Left lobe of liver (tissue), 2 donors: ENCODE measurements at regions not wholly inside any gene's neighbourhood (a gene's known extent, or its start where the extent isn't known, plus 50 kb on each side); places are given as distances from the start of the nearest gene placed in this dataset.
"Not testable (repeated sequence)": the region's sequence is repeated elsewhere in the genome, so short reads cannot be mapped to it uniquely, and the experiment has no call there.

Experiments
- ATAC-seq: fragments of 200-7000 bp; cut with Tn5 transposase; one replicate; pipeline ENCODE4 v1.9.1; 2020; ENCODE audit warnings: mild to moderate bottlenecking, moderate library complexity
- DNase-seq: peaks from one replicate; pipeline ENCODE4 v3.0.0-alpha.2; 2020; ENCODE audit warnings: low spot score
- donor health status: DM: no; HTN: no; CAD: no; lungs with moderate emphysema.
- donor health status: DM: no; HTN: yes; CAD: no.

- no peak for ATAC-seq
- DNase-seq, result no peak
Observed at GRCh38 chr3:76311941-76312340, 526.6 kb upstream of the ZNF717 start.

DNA sequence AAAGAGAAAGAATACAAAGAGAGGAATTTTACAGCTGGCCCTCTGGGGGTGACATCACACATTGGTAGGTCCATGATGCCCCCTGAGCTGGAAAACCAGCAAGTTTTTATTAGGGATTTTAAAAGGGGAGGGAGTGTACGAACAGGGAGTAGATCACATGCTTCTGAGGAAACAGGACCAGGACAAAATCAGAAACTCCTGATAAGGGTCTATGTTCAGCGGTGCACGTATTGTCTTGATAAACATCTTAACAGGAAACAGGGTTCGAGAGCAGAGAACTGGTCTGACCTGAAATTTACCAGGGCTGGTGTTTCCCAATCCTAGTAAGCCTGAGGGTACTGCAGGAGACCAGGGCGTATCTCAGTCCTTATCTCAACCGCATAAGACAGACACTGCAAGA, 530.6 kb upstream of the ZNF717 start:
- DNase-seq, ATAC-seq: not testable (repeated sequence)

DNA sequence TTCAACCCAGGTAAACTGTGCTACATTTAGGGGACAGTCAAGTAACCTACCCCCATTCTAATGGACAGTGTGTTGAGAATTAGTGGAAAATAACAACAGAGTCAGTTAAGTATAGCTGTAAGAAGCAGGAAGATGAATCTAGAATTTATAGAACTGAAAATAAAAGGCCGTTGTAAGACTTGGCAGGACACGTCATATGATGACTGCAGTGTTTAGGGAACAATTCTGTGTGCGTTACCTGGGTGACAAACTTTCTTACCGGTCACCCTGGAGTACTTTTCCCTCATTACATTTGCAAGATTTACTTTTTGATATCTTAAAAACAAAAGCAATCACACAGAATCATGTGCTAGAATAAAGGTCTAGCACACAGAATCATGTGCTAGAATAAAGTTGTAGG, 536.3 kb upstream of the ZNF717 start:
- ATAC-seq, result no peak
- DNase-seq, result no peak

DNA sequence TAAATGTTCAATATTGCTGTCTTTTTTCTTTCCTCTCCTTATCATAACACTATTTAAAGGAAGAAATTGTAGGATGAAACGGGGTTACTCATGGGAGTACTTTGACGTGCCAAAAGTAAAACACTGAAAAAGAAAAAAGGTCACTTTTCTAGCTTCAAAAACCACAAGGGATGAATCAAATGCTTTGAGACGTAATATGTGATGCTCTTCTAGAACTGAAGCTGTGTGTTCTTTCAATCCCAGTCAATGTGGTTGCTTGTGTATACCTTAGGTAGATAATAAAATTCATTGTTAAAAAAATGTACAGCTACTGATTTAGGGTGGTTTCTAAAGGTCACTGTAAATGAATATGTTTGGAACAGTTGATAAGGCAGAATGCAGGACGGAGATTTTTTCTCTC, 538.8 kb upstream of the ZNF717 start:
- no peak for DNase-seq
- ATAC-seq, result no peak

DNA sequence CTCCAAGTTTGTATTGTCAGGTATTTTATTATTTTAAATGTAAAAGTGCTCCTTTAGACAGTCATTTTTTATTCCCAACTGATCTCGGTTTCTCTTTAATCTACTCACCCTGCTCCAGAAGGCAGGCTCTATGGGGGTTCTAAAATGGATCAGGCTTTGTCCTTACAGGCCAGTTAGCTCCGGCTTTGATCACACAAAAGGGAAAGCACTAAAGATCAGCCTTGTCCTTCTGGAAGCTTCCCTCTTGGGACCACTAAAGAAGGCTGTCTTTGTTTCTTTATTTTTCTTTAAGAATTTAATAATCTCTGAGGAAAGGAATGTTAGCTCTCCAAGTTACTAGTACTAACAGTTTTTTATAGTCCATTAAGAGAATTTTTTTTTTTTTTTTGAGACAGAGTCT, 560.5 kb upstream of the ZNF717 start:
- no peak for DNase-seq

DNA sequence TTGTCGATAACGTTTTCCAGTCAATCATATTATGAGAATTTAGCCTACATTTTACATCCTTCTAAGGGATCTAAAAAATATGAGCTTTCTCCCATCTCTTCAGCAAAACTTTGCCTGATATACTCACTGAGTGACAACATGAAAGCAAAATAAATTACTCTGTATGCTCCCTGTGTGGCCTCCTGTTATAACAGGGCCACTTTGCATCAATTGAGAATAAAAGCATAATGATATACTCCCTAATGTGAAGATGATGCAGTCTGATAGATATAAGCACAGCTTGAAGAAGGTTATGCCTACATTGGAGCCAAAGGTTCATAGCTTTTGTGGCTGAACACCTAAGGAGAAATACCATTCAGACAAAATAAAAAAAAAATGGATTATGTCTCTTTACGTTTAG, 561.3 kb upstream of the ZNF717 start:
- ATAC-seq, result no peak
- no peak for DNase-seq

More for the DNA sequence above, 560.5 kb upstream of the ZNF717 start:
- ATAC-seq, result no peak

DNA sequence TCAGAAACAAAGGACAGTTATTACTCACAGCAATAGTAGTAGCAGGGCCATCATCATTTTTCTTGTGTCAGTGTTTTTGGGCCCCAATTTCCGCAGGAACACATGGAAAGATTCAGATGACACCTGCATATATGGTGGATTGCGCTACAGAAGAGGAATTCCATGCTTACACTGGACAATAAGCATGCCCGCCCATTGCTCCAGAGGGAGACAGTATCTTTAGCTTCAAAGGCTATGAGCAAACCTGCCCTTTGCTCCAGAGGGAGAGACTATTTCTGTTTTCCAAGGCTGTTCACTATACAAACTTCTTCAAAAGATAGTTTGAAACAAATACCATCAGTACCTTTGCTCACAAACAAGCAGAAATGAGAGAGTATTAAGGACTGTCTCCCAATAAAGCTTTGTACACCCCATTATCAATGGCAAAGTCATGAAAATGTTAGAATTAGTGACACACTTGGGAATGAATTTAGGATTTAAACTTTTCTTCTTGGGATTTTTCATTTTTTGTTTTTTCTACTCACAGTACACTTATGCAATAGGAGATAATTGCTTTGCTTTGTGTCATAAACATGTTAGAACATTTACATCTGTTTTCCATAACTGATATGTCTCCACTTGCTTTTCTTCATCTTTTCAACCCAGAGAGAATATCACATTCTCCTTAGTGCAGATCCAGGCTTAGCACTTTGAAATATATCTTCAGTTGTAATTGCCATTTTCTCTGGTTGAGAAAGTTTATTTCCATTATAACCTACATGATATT, 564.5 kb upstream of the ZNF717 start:
- ATAC-seq, result no peak
- no peak for DNase-seq

GRCh38 chr3:76352051-76352450, 566.7 kb upstream of the ZNF717 start:
- ATAC-seq (no peak), DNase-seq (no peak)

- ATAC-seq (no peak), DNase-seq (no peak)
Observed at GRCh38 chr3:76352511-76353284, 567.3 kb upstream of the ZNF717 start.

DNA sequence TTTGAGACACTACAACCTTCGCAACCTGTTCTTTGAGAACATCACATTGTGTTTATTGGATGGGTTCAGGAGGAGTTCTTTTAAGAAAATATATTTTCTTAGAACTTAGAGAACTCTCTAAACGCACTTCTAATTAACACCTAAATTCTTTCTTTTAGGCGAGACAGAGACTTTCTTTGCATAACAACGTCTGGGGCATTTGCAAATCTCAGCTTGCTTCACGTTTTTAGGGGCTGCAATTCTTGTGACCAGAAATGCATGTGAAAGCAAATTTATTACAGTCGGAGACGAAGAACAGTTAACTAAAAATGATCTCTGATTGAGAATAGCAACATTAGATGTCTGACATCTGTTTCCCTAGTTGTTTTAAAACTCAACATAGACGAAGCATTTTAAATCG, 568.3 kb upstream of the ZNF717 start:
- ATAC-seq (no peak), DNase-seq (no peak)

DNA sequence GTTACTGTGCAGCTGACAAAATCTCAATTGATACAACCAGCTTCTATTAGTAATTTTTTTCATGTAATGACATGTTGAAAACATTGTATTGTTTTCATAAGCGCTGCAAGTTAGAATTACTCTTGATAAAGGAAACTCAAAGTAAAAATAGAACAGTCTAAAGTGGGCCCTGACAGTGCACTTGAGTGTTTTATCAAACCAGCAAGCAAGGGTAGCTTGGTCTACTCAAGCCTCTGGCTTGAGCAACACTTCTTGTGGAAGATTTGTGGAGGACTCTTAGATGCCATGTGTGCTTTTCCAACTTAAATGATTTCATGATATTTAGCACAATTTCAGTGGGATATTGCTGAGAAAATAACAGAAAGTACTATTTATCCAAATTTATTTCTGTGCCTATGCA, 575.7 kb upstream of the ZNF717 start:
- DNase-seq (no peak), ATAC-seq (no peak)

- DNase-seq (no peak), ATAC-seq (no peak)
Observed at GRCh38 chr3:76362643-76363042, 577.3 kb upstream of the ZNF717 start.

DNA sequence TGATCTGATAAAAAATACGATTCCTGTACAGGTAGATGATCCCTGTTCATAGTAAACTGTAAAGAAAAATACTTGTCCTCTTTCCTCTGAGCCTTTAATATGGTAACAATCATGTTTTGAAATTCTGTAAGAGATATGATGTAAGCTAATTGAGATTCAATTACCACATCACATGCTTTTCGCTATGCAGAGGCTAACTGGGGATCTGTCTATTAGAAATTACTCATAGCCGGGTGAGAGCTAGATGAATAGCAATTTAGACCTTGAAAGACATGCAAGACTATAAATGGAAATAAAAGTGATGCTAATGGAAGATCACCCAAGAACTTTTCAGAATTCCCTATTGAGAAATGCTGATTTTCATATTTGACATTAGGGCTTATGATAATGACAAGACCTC, 579.9 kb upstream of the ZNF717 start:
- DNase-seq (no peak), ATAC-seq (no peak)

DNA sequence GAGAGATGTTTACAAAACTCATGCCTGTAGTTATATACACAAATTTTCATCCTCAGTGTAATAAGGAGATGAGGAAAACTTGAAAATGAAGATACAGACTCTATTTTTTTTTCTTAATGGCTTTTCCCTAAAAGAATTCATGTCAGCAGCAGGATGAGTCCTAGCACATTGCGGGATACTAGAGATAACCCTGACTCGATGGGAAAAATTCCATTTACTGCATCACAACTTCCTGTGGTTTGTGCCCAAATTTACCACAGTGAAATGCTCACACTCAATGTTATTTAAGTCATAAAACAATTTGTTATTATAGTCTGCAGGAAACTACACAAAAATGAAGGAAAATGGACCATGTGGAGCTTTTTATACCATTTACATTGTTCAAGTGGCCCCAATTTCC, 581.9 kb upstream of the ZNF717 start:
- ATAC-seq, result no peak
- DNase-seq, result no peak

DNA sequence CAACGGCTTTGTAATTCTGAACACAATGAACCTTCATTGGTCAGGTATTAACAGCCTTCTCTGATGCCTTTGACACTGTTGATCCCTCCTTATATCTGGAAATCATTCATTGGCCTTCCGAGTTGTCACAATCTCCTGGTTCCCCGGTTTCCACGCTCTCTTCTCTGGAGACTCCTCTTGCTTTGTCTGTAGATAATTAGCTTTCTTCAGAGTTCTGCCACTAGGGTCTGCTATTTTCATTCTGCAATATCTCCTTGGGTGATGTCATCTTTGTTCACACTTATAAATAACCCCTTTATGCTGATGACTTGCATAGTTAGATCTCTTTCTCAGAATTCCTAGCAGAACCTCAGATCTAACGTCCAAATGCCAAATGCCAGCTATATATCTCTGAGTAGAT, 583.8 kb upstream of the ZNF717 start:
- DNase-seq (no peak), ATAC-seq (no peak)

GRCh38 chr3:76370749-76371520, 585.6 kb upstream of the ZNF717 start:
- ATAC-seq (no peak), DNase-seq (no peak)

- DNase-seq, result no peak
- ATAC-seq, result no peak
Observed at GRCh38 chr3:76372497-76372896, 587.1 kb upstream of the ZNF717 start.

GRCh38 chr3:76377074-76377473, 591.7 kb upstream of the ZNF717 start:
- DNase-seq (no peak), ATAC-seq (no peak)

DNA sequence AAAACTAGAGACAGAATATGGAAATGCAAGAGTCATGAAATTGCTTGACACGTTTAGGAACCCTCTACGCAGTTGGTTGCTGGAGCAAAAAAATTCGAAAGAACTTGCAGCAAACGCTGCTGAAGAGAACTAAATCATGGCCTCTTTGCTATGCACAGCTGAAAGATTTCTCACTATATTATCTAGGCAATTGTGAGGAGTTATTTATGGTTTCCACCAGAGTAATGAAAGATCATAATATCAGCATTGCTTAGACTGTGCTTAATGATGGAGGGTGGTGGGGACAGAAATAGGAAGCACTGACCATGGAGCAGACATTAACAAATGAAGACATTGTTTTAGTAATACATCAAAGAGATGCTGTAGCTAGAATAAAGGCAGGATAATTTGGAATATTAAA, 593.4 kb upstream of the ZNF717 start:
- no peak for DNase-seq
- ATAC-seq, result no peak

GRCh38 chr3:76383781-76384180, 598.4 kb upstream of the ZNF717 start:
- DNase-seq (no peak), ATAC-seq (no peak)

- ATAC-seq, result no peak
- DNase-seq, result no peak
Observed at GRCh38 chr3:76387000-76387399, 601.7 kb upstream of the ZNF717 start.

GRCh38 chr3:76400141-76400540, 614.8 kb upstream of the ZNF717 start:
- no peak for DNase-seq
- ATAC-seq, result no peak
